ENCODE measurements at regions not wholly inside any gene's neighbourhood (a gene's known extent, or its start where the extent isn't known, plus 50 kb on each side); places are given as distances from the start of the nearest gene placed in this dataset.

DNA sequence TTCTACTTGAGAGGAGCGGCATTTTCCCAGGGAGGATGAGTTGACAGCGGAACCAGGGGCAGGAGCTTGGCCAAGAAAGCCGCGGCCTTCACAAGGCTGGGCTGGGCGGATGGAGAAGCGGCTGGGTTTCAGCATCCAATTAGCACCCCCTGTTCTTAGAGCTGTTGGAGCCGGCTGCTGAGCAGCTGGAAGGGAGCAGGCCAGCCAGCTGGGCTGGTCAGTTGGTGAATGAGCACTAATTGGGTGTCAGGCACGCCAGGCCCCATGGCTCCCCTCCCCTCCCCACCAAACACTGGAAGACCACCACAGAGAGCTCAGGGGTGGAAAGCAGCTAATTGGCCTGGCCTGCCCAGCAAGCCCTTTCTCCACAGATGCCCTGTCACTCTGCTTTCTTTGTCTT, 245.6 kb downstream of the RRAGC start:
- ChIA-PET POLR2A (no interaction called here), CTCF (no interaction called here)
- no peaks in the 10 kb centered on the region for H3K9me1 ChIP-seq (replicated peaks; ENCODE audit: control insufficient read depth, extremely low read depth, insufficient read depth, low read length)
- DNase-seq (ENCODE audit: low read depth, low spot score): no peak
- intact Hi-C loops (cut with micrococcal nuclease): no loop called here
- no peaks in the 10 kb centered on the region for H3K27me3 ChIP-seq (ENCODE audit: control insufficient read depth in 2 of 2, insufficient read depth in 2 of 2, low read length in 2 of 2)
- H3K79me2 ChIP-seq (ENCODE audit: control insufficient read depth, insufficient read depth, low read length): no peaks in the 10 kb centered on the region
- no peaks in the 10 kb centered on the region for H3K4me1 ChIP-seq (ENCODE audit: control insufficient read depth, extremely low read depth, insufficient read depth, low read length)
- FAIRE-seq: no peak
- no peak overlapping the region for H3K9ac ChIP-seq (replicated peaks; ENCODE audit: extremely low read depth, insufficient read depth, low read length)
- H2AFZ ChIP-seq (ENCODE audit: low read depth, low read length): no peak overlapping the region
- H3K9me3 ChIP-seq (replicated peaks; ENCODE audit: control insufficient read depth, insufficient read depth, low read length): no peaks in the 10 kb centered on the region
- TF ChIP-seq FOS (IDR thresholded peaks at IDR 0.05; ENCODE audit: borderline replicate concordance, insufficient read depth, low read length): no peak
- TF ChIP-seq, protein P1, sequence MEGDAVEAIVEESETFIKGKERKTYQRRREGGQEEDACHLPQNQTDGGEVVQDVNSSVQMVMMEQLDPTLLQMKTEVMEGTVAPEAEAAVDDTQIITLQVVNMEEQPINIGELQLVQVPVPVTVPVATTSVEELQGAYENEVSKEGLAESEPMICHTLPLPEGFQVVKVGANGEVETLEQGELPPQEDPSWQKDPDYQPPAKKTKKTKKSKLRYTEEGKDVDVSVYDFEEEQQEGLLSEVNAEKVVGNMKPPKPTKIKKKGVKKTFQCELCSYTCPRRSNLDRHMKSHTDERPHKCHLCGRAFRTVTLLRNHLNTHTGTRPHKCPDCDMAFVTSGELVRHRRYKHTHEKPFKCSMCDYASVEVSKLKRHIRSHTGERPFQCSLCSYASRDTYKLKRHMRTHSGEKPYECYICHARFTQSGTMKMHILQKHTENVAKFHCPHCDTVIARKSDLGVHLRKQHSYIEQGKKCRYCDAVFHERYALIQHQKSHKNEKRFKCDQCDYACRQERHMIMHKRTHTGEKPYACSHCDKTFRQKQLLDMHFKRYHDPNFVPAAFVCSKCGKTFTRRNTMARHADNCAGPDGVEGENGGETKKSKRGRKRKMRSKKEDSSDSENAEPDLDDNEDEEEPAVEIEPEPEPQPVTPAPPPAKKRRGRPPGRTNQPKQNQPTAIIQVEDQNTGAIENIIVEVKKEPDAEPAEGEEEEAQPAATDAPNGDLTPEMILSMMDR (IDR thresholded peaks at IDR 0.05; ENCODE audit: extremely low read depth in 1 of 2, insufficient read depth in 1 of 2, low read depth in 1 of 2, low read length in 2 of 2): no peak
- TF ChIP-seq POLR2A (IDR thresholded peaks at IDR 0.05; ENCODE audit: low read depth, low read length): no peak
- TF ChIP-seq, protein P2, sequence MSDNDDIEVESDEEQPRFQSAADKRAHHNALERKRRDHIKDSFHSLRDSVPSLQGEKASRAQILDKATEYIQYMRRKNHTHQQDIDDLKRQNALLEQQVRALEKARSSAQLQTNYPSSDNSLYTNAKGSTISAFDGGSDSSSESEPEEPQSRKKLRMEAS (IDR thresholded peaks at IDR 0.05; ENCODE audit: insufficient read depth, insufficient read length): no peak
- TF ChIP-seq POLR2AphosphoS5 (IDR thresholded peaks at IDR 0.05; ENCODE audit: insufficient read depth, low read depth, low read length): no peak
- no peak for TF ChIP-seq GATA2 (IDR thresholded peaks at IDR 0.05; ENCODE audit: insufficient read depth, insufficient read length, low read depth, low read length)
- no peak for TF ChIP-seq EZH2 (IDR thresholded peaks at IDR 0.05; ENCODE audit: borderline replicate concordance, low read depth, low read length, severe bottlenecking)
- TF ChIP-seq MYC (IDR thresholded peaks at IDR 0.05; ENCODE audit: low read depth, low read length): no peak
- no peak for TF ChIP-seq JUN (IDR thresholded peaks at IDR 0.05; ENCODE audit: borderline replicate concordance, insufficient read depth, insufficient read length, low read depth)
- H4K20me1 ChIP-seq (replicated peaks; ENCODE audit: control insufficient read depth, extremely low read depth, insufficient read depth, low read length): no peaks in the 10 kb centered on the region
- no peaks in the 10 kb centered on the region for H3K36me3 ChIP-seq (ENCODE audit: control insufficient read depth in 2 of 2, extremely low read depth in 1 of 2, insufficient read depth in 2 of 2, low read length in 2 of 2)
- BruUV-seq (replicated peaks): no TSS peak
- H3K4me3 ChIP-seq (replicated peaks in 1 of 3; ENCODE audit: insufficient read depth in 1 of 3, low read depth in 1 of 3, low read length in 3 of 3): no peak overlapping the region
- no peak overlapping the region for H3K4me2 ChIP-seq (ENCODE audit: insufficient read depth, low read length)
- no peak overlapping the region for H3K27ac ChIP-seq (ENCODE audit: insufficient read depth, low read depth, low read length)
- dilution Hi-C loops (cut with MboI; ENCODE audit: extremely low pct_ligation_motif_present, low sequenced_read_pairs): no loop called here
